Testis (tissue), 2 donors: ENCODE measurements at regions not wholly inside any gene's neighbourhood (a gene's known extent, or its start where the extent isn't known, plus 50 kb on each side); places are given as distances from the start of the nearest gene placed in this dataset.

ENCODE experiments used
- DNase-seq: peaks from one replicate; pipeline ENCODE4 v3.0.0-alpha.2; 2019
- H3K27ac ChIP-seq, 2 donors: fragments of 200-600 bp; sonication (generic); one replicate each; pipeline ENCODE4 v1.5.1; 2019
- H3K27me3 ChIP-seq: fragments of 200-600 bp; sonication (generic); one replicate; pipeline ENCODE4 v1.5.1; 2019
- H3K36me3 ChIP-seq: fragments of 200-600 bp; sonication (generic); one replicate; pipeline ENCODE4 v1.5.1; 2017; ENCODE audit warnings: low read depth; ENCODE audit errors: missing control alignments
- H3K4me1 ChIP-seq: fragments of 200-600 bp; sonication (generic); one replicate; pipeline ENCODE4 v1.5.1; 2019
- H3K4me3 ChIP-seq, 2 donors: fragments of 200-600 bp; sonication (generic); one replicate each; pipeline ENCODE4 v1.5.1; 2017 to 2019
- H3K9me3 ChIP-seq: fragments of 200-600 bp; sonication (generic); one replicate; pipeline ENCODE4 v1.5.1; 2017
- POLR2A ChIP-seq: fragments of 450-650 bp; IDR thresholded peaks from one replicate; pipeline ENCODE4 v1.6.1; 2017; ENCODE audit warnings: antibody characterized with exemption, mild to moderate bottlenecking, moderate library complexity
- WGBS, 2 donors: methylation state at CpG; one replicate each; pipeline ENCODE4 v1.1.5; 2018; 5-methylcytosine and 5-hydroxymethylcytosine counted together
- intact Hi-C: fragments of 100-400 bp; cut with DNase I; formaldehyde crosslinking; loops from one replicate; pipeline ENCODE4 v1.15.1; 2023; ENCODE audit warnings: low total_unique reads
- TF ChIP-seq, protein P1 (sequence below), 3 experiments: fragments of 450-650 bp in 2 of 3; fragments of 200-600 bp in 1 of 3; sonication (generic) in 1 of 3; IDR thresholded peaks; one replicate each; pipeline ENCODE4 v1.5.1; 2016 to 2019; ENCODE audit warnings: antibody characterized with exemption in 3 of 3, mild to moderate bottlenecking in 2 of 3, moderate library complexity in 1 of 3

DNA sequence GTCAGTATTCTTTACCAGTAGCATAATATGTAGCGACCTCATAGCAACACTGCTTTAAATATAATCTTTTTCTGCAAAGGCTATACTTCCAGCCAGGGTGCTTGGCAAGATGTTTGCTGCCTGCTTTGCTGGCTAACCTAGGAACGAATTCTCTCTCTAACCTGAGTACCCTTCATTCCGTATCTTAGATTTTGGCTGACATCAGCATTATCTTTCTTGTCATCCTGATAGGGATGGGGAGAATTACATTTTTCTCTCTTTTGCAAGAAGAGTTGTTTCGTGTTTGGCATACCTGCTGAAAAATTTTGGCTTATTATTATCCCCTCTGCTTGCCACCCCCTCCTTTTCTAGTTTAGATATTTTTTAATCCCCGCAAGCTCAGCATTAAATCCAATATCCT, 91.2 kb upstream of the CLMP start:
- DNase-seq = no peak
- Histone ChIP-seq H3K9me3 (no peaks in the 10 kb centered on the region), H3K27me3 (no peaks in the 10 kb centered on the region), H3K4me3 (no peak overlapping the region), H3K27ac (no peak overlapping the region), H3K36me3 (no peaks in the 10 kb centered on the region), H3K4me1 (no peaks in the 10 kb centered on the region)
- TF ChIP-seq, protein P1, sequence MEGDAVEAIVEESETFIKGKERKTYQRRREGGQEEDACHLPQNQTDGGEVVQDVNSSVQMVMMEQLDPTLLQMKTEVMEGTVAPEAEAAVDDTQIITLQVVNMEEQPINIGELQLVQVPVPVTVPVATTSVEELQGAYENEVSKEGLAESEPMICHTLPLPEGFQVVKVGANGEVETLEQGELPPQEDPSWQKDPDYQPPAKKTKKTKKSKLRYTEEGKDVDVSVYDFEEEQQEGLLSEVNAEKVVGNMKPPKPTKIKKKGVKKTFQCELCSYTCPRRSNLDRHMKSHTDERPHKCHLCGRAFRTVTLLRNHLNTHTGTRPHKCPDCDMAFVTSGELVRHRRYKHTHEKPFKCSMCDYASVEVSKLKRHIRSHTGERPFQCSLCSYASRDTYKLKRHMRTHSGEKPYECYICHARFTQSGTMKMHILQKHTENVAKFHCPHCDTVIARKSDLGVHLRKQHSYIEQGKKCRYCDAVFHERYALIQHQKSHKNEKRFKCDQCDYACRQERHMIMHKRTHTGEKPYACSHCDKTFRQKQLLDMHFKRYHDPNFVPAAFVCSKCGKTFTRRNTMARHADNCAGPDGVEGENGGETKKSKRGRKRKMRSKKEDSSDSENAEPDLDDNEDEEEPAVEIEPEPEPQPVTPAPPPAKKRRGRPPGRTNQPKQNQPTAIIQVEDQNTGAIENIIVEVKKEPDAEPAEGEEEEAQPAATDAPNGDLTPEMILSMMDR (IDR thresholded peaks at IDR 0.05) = no peak
- no peak for TF ChIP-seq POLR2A
- 64 to 69% methylated on average over 5 of the region's 5 CpGs for WGBS, 2 donors
- intact Hi-C loops = no loop called here

DNA sequence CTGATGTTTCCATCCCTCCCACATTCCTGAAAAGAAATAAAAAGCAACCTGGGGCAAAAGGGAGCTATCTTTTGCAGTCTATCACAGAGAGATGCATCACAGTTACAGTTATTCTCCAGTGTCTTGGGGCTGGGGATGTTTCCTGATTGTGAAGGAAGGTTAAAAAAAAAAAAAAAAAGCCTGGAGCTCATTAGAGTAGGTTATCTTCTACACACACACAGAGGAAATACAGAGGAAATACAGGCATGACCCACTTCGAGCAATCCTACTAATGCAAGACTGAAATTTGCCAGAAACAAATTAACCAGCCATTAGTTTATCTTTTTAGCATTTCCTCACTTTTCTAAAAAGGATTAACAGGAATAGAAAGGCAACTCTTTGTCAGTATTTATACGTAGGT, 89.4 kb upstream of the CLMP start:
- intact Hi-C loops = no loop called here
- H3K27ac ChIP-seq = no peak overlapping the region
- H3K4me1 ChIP-seq = no peaks in the 10 kb centered on the region
- H3K9me3 ChIP-seq = no peaks in the 10 kb centered on the region
- DNase-seq = no peak
- no peaks in the 10 kb centered on the region for H3K27me3 ChIP-seq
- WGBS, 2 donors = 45 to 47% methylated on average over 2 of the region's 2 CpGs
- no peak overlapping the region for H3K4me3 ChIP-seq
- no peak for TF ChIP-seq POLR2A
- TF ChIP-seq, protein P1 (IDR thresholded peaks at IDR 0.05) = no peak
- no peaks in the 10 kb centered on the region for H3K36me3 ChIP-seq

DNA sequence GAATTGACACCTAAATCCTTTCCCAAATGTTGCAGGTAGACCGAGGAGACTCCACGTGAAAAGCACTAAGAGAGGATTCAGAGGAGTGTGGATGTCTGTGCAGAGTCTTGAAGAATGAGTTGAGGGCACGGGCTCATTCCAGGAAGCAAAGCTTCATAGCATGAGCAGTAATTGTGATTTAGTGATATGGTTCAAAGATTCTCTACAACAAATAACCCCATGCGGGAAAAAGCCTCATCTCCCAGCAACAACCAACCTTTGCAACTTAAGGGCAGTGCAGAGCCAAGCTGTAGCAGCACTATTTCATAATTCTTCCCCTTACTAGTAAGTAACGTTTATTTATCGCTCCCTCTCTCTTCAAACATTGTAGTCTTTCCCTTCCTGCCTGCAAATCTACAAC, 87.5 kb upstream of the CLMP start:
- no peak overlapping the region for H3K27ac ChIP-seq
- H3K27me3 ChIP-seq = no peaks in the 10 kb centered on the region
- H3K4me3 ChIP-seq = no peak overlapping the region
- H3K4me1 ChIP-seq = no peaks in the 10 kb centered on the region
- no peaks in the 10 kb centered on the region for H3K9me3 ChIP-seq
- DNase-seq = no peak
- intact Hi-C loops = no loop called here
- 58 to 76% methylated on average over 6 of the region's 6 CpGs for WGBS, 2 donors
- no peaks in the 10 kb centered on the region for H3K36me3 ChIP-seq
- TF ChIP-seq, protein P1 (IDR thresholded peaks at IDR 0.05) = no peak
- TF ChIP-seq POLR2A = no peak

DNA sequence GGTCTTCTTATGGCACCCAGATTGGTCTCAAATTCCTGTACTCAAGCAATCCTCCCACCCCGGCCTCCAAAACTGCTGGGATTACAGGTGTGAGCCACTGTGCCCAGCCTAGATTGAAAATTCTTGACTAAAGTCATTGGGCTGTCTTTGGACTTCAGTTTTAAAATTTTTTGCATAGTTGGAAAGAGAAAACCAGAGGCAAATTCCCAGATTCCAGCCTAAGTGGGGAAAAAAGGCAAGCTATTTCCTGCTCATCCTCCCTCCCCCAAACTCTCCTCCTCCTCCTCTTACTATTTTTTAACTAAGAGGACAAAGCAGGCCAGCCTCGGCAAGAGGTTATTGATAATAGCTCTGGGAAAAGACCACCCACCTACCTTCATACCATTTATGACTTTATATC, 78.6 kb upstream of the CLMP start:
- Histone ChIP-seq H3K4me3 (no peak overlapping the region), H3K36me3 (no peaks in the 10 kb centered on the region), H3K4me1 (no peaks in the 10 kb centered on the region), H3K27me3 (no peaks in the 10 kb centered on the region), H3K27ac (no peak overlapping the region), H3K9me3 (no peaks in the 10 kb centered on the region)
- 68 to 77% methylated on average over 2 of the region's 2 CpGs for WGBS, 2 donors
- DNase-seq = no peak
- TF ChIP-seq POLR2A = no peak
- TF ChIP-seq, protein P1 (IDR thresholded peaks at IDR 0.05) = no peak
- intact Hi-C loops = no loop called here

DNA sequence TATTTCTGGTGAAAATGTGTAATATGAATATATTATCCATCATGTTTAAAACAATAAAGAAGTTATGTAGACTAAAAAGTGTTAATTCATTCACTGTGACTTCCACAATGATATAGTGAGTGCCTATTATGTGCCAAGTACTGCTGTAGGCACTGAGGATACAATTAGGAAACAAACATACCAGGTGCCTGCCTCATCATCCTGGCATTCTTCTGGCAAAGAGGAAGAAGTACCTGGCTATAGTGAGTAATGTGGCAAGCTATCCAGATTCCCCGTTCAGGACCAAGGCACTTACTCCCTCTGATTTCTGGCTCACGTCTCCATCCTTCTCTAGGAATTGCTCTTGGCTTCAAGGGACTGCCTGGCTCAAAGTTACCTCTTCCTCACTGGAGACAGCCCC, 77.5 kb upstream of the CLMP start:
- 76 to 82% methylated on average over 2 of the region's 2 CpGs for whole genome bisulfite sequencing, 2 donors
- intact Hi-C loops = no loop called here
- no peaks in the 10 kb centered on the region for H3K9me3 ChIP-seq
- TF ChIP-seq POLR2A = no peak
- TF ChIP-seq, protein P1 (IDR thresholded peaks at IDR 0.05) = no peak
- H3K27ac ChIP-seq = no peak overlapping the region
- DNase-seq = no peak
- H3K4me3 ChIP-seq = no peak overlapping the region
- H3K27me3 ChIP-seq = no peaks in the 10 kb centered on the region
- H3K36me3 ChIP-seq = no peaks in the 10 kb centered on the region
- no peaks in the 10 kb centered on the region for H3K4me1 ChIP-seq
